ENCODE measurements at regions not wholly inside any gene's neighbourhood (a gene's known extent, or its start where the extent isn't known, plus 50 kb on each side); places are given as distances from the start of the nearest gene placed in this dataset.

DNA sequence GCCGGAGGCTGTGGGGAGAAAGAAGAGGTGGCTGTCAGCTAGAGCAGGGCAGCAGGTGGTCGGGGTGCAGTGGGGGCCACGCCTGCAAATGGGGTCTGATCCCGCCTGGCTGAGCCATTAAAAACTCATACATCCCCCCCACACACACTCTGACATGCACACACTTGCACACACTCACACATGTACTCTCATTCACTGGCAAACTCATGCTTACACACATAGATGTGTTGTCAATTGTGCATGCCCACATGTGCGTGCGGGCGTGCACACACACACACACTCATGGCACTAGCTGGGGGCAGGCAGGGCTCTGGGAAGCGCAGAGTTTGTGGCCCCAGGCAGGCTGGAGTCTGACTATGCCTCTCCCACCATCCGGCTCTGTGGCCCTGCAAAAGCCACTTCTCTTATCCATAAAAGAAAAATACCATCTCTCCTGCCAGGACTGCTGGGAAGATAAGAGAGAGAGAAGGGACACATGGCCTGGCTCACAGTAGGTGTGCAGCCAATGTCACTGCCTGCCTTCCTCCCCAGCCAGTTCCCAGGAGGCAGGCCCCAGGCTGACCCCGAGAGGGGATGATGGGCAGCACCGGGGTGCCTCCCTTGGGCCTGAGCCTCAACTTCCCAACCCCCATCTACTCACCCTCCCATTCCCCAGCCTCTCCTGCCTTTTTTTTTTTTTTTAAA, 163.5 kb upstream of the LINGO1 start:
- H3K4me3 ChIP-seq (ENCODE audit: low read depth, low read length), result no peak overlapping the region
- TF ChIP-seq, protein P1, sequence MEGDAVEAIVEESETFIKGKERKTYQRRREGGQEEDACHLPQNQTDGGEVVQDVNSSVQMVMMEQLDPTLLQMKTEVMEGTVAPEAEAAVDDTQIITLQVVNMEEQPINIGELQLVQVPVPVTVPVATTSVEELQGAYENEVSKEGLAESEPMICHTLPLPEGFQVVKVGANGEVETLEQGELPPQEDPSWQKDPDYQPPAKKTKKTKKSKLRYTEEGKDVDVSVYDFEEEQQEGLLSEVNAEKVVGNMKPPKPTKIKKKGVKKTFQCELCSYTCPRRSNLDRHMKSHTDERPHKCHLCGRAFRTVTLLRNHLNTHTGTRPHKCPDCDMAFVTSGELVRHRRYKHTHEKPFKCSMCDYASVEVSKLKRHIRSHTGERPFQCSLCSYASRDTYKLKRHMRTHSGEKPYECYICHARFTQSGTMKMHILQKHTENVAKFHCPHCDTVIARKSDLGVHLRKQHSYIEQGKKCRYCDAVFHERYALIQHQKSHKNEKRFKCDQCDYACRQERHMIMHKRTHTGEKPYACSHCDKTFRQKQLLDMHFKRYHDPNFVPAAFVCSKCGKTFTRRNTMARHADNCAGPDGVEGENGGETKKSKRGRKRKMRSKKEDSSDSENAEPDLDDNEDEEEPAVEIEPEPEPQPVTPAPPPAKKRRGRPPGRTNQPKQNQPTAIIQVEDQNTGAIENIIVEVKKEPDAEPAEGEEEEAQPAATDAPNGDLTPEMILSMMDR (IDR thresholded peaks at IDR 0.05; ENCODE audit: borderline replicate concordance, insufficient read depth, low read depth, low read length), result no peak

DNA sequence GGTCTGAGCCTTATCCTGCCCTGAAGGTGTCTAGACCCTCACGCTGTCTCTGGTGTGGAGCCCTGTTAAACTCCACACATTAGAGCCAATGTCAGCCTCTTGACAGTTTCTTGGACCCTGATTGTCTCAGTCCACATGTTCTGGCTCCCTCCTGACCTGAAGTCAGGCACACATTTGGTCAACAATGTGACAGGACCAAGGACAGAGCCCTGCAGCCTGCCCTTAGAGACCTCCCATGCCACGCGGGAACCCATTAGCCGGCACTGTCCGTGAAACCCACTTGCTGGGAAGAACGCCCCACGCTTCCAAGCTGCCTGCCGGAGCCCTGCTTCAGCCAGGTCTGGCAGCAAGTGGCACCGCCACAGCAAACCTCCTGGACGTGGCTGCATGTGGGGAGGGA, 162.7 kb upstream of the LINGO1 start:
- H3K4me3 ChIP-seq (ENCODE audit: low read depth, low read length), result no peak overlapping the region
- TF ChIP-seq, protein P1 (IDR thresholded peaks at IDR 0.05; ENCODE audit: borderline replicate concordance, insufficient read depth, low read depth, low read length), result no peak

DNA sequence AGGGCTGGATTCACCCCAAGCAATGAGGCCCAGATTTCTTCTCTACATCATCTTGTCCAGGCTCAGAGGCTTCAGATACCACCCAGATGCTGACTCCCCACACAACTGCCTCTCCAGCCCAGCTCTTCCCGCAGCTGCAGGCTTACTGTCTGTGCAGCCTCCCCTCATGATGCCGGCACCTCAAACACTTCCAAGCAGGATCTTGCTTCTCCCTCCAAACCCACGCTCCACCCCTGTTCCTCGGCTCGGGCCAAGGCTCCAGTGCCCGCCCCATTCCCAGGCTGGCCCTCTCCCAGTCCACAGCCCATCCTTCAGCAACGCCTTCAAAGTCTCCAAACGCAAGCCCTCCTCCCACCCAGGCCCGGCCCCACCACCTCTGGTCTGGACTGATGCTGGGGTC, 159.2 kb upstream of the LINGO1 start:
- TF ChIP-seq, protein P1 (IDR thresholded peaks at IDR 0.05; ENCODE audit: borderline replicate concordance, insufficient read depth, low read depth, low read length), result no peak
- H3K4me3 ChIP-seq (ENCODE audit: low read depth, low read length), result no peak overlapping the region

DNA sequence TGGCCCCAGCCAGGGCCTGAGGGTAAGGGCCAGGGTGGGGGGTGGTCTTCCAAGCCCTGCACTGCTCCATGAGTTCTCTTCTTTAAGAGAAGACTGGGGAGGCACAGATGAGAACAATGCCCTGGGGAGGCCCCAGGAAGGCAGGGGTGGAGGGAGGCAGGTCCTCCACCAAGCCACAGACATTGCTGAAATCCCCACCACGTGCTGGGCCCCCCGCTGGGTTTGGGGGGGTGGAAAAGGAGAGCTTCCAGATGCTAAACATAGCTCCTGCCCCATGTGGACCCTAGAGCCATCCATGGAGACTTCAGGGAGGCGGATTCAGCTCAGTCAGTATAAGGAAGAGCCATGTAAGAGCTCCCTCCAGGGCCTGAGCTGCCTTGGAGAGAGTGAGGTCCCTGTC, 157.8 kb upstream of the LINGO1 start:
- TF ChIP-seq, protein P1 (IDR thresholded peaks at IDR 0.05; ENCODE audit: borderline replicate concordance, insufficient read depth, low read depth, low read length), result no peak
- H3K4me3 ChIP-seq (ENCODE audit: low read depth, low read length), result no peak overlapping the region

DNA sequence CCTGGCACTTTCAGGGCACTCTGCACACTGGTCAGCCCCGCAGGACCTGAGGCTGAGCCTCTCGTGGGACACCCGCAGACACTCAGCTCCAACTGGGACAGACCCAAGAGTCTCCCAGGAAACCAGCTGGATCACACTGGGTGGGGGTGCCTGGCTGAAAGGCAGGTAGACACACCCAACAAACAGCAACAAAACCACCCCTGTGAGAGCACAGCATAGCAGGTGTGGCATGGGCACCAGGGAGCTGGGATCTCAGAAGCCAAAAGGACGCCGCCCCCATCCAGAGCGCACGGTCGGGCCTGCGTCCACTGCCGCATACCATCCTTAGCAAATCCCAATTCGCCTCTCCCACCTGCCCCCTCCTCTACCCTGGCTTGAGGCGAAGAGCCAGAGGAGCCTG, 154.2 kb upstream of the LINGO1 start:
- H3K4me3 ChIP-seq (ENCODE audit: low read depth, low read length), result no peak overlapping the region
- TF ChIP-seq, protein P1 (IDR thresholded peaks at IDR 0.05; ENCODE audit: borderline replicate concordance, insufficient read depth, low read depth, low read length), result no peak

DNA sequence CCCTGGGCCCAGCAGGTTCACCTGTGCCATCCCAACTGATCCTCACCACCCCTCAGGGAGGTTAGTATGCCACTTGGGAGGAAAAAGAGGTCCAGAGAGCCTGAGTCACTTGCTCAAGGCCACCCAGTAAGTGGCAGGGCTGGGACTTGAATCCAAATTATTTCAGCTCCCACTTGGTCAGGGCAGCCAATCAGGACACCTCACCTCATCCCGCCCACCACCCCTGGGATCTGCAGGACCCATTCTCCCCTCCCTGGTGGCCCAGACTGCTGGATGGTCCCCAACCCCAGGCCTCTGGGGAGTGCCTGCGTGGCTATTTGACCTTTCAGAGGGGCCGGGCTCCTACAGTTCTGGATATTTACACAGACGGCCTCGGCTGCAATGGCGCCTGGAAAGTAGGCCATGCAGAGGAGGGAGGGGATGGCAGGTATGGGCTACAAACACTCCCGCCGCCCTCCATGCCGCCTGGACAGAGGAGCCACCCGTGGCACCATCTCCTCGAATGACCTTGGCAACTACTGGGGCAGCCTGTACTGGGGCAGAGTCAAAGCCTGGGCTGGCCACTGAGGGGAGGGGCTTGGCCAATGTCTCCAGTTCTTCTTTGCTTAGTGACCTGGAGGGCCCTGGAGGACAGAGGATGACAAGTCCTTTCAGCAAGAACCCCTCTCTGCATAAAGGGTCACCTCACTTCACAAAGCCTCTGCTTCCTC, 153.6 kb upstream of the LINGO1 start:
- TF ChIP-seq, protein P1 (IDR thresholded peaks at IDR 0.05; ENCODE audit: borderline replicate concordance, insufficient read depth, low read depth, low read length), result no peak

More for the DNA sequence above, 153.6 kb upstream of the LINGO1 start:
- H3K4me3 ChIP-seq (ENCODE audit: low read depth, low read length), result no peak overlapping the region
